Neural progenitor cell (in vitro differentiated cells): ENCODE measurements at regions not wholly inside any gene's neighbourhood (a gene's known extent, or its start where the extent isn't known, plus 50 kb on each side); places are given as distances from the start of the nearest gene placed in this dataset.

Experiments used
- CTCF ChIP-seq: fragments of 200-600 bp; sonication (generic); IDR thresholded peaks from 2 replicates; pipeline ENCODE4 v1.5.1; 2017; ENCODE audit warnings: antibody characterized with exemption, mild to moderate bottlenecking
- EZH2 ChIP-seq: fragments of 200-600 bp; sonication (generic); IDR thresholded peaks from 2 replicates; pipeline ENCODE4 v1.6.1; 2017; ENCODE audit warnings: antibody characterized with exemption, mild to moderate bottlenecking, moderate library complexity

DNA sequence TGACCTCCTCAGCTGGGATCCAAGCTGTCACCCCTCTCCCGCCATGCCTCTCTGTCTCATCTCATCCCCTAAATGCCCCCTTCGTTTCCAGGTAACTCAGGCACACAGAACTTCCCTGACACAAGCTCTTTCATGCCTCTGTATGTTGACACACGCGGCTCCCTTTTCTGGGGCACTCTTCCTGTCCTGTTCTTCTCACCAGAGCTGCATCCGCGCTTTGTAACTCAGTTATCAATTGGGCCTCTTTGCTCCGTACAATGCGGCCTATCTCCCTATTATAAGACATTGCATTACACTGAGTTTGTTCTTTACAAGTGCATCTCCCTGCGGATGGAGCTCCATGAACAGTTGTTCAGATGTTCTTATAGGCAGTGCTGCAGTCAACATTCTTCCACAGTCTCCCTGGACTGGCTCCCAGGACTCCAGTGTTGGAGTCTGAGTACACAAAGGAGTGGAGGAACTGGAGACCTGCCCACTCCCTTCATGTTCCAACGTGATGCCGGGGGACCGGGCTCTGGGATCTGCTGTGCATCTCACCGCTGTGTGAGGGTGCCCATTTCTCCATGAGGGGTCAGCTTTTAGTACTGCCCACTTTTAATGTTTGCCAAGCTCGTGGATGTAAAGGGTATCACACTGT lies 56.9 kb upstream of the TNS3 start:
- TF ChIP-seq CTCF (no peak), EZH2 (no peak)
